HCT116 (cell line): ENCODE measurements at regions not wholly inside any gene's neighbourhood (a gene's known extent, or its start where the extent isn't known, plus 50 kb on each side); places are given as distances from the start of the nearest gene placed in this dataset.

Source experiments
- ATAC-seq: fragments of 200-7000 bp; cut with Tn5 transposase; 2 replicates; pipeline ENCODE4 v1.9.1; 2020; ENCODE audit warnings: mild to moderate bottlenecking, moderate library complexity
- BruUV-seq: library from RNA; stranded (reverse); fragments of 400-500 nt; replicated peaks from 2 replicates; lab custom pipeline; 2021; lab: Mats Ljungman, UMichigan
- CTCF ChIA-PET: fragments of 300-600 bp; sonication (Branson Sonifier 250); formaldehyde crosslinking; loops from one replicate; lab custom pipeline; 2021; ENCODE audit warnings: antibody characterized with exemption; lab: Charles Lee
- POLR2A ChIA-PET: fragments of 300-600, 350-600 bp; sonication (Branson Sonifier 250); formaldehyde crosslinking; loops from one replicate; lab custom pipeline; 2021; ENCODE audit warnings: antibody characterized with exemption; lab: Charles Lee
- RAD21 ChIA-PET, 2 experiments: fragments of 300-600 bp; sonication (Branson Sonifier 250); formaldehyde crosslinking; loops; one replicate each; lab custom pipeline; 2023; ENCODE audit warnings: low total read pairs in 2 of 2; ENCODE audit not compliant: uncharacterized antibody in 2 of 2, unreplicated experiment in 2 of 2, low non-redundant PET in 1 of 2; lab: Charles Lee
- DNase-seq: peaks from one replicate; pipeline ENCODE4 v3.0.0-alpha.2; 2010; ENCODE audit warnings: low read depth, low spot score
- H2AFZ ChIP-seq: fragments of 200-600 bp; shearing (Covaris generic), sonication (generic); 2 replicates; pipeline ENCODE4 v1.6.1; 2017; ENCODE audit warnings: low read depth, mixed run types, mixed read lengths, antibody characterized with exemption, low read length; ENCODE audit not compliant: poor library complexity, severe bottlenecking
- H3K27ac ChIP-seq: 2 replicates; pipeline ENCODE4 v1.5.1; 2012; ENCODE audit warnings: low read depth, low read length
- H3K27me3 ChIP-seq: fragments of 200-600 bp; sonication (generic); 2 replicates; pipeline ENCODE4 v1.6.1; 2016; ENCODE audit warnings: mixed run types, low read length, mixed read lengths; ENCODE audit not compliant: insufficient read depth
- H3K36me3 ChIP-seq, 2 experiments: fragments of 200-500 bp in 1 of 2; fragments of 200-600 bp in 1 of 2; sonication (Bioruptor generic) in 1 of 2; sonication (generic) in 1 of 2; 2 replicates each; pipeline versions ENCODE4 v1.5.1 to v1.6.1; 2014 to 2016; ENCODE audit warnings: low read length in 2 of 2, inconsistent platforms in 1 of 2, mixed read lengths in 1 of 2, mixed run types in 1 of 2; ENCODE audit not compliant: insufficient read depth in 2 of 2, control insufficient read depth in 1 of 2
- H3K4me1 ChIP-seq, 2 experiments: fragments of 200-600 bp in 1 of 2; sonication (generic) in 1 of 2; 2 replicates each; pipeline versions ENCODE4 v1.5.1 to v1.6.1; 2012 to 2017; ENCODE audit warnings: low read length in 2 of 2, inconsistent platforms in 1 of 2, mild to moderate bottlenecking in 1 of 2, mixed read lengths in 1 of 2, mixed run types in 1 of 2, moderate library complexity in 1 of 2; ENCODE audit not compliant: insufficient read depth in 2 of 2, control insufficient read depth in 1 of 2
- H3K4me2 ChIP-seq: fragments of 200-600 bp; sonication (generic); 2 replicates; pipeline ENCODE4 v1.6.1; 2017; ENCODE audit warnings: mixed run types, low read length, mixed read lengths
- H3K4me3 ChIP-seq, 2 experiments: fragments of 200-600 bp in 1 of 2; sonication (generic) in 1 of 2; replicated peaks in 1 of 2; 2 replicates each; pipeline ENCODE4 v1.5.1; 2011 to 2016; ENCODE audit warnings: low read length in 2 of 2, control low read depth in 1 of 2, low read depth in 1 of 2, mild to moderate bottlenecking in 1 of 2, mixed read lengths in 1 of 2, mixed run types in 1 of 2
- H3K79me2 ChIP-seq: fragments of 200-600 bp; sonication (generic); 2 replicates; pipeline ENCODE4 v1.6.1; 2017; ENCODE audit warnings: mild to moderate bottlenecking, mixed run types, low read length, moderate library complexity, mixed read lengths; ENCODE audit not compliant: insufficient read depth
- H3K9ac ChIP-seq: fragments of 200-600 bp; sonication (generic); 2 replicates; pipeline ENCODE4 v1.6.1; 2016; ENCODE audit warnings: low read length, mixed read lengths
- H3K9me2 ChIP-seq: fragments of 200-600 bp; sonication (generic), shearing (Covaris generic); 2 replicates; pipeline ENCODE4 v1.6.1; 2017; ENCODE audit warnings: mixed run types, mild to moderate bottlenecking, moderate library complexity; ENCODE audit not compliant: insufficient read depth
- H3K9me3 ChIP-seq, 2 experiments: fragments of 200-500 bp in 1 of 2; fragments of 200-600 bp in 1 of 2; sonication (Bioruptor generic) in 1 of 2; sonication (generic) in 1 of 2; 2 replicates each; pipeline ENCODE4 v1.6.1; 2014 to 2017; ENCODE audit warnings: low read length in 2 of 2, mixed read lengths in 2 of 2, inconsistent platforms in 1 of 2, low read depth in 1 of 2, mild to moderate bottlenecking in 1 of 2, mixed run types in 1 of 2, moderate library complexity in 1 of 2; ENCODE audit not compliant: control insufficient read depth in 1 of 2, insufficient read depth in 1 of 2
- H4K20me1 ChIP-seq: fragments of 200-600 bp; sonication (generic), shearing (Covaris generic); 2 replicates; pipeline ENCODE4 v1.6.1; 2017; ENCODE audit warnings: mixed run types, mild to moderate bottlenecking, moderate library complexity; ENCODE audit not compliant: insufficient read depth
- ATF3 ChIP-seq: IDR thresholded peaks from 2 replicates; pipeline ENCODE4 v1.6.1; 2012
- CTCF ChIP-seq, 3 experiments: fragments of 200-600 bp in 1 of 3; sonication (generic) in 1 of 3; IDR thresholded peaks in 2 of 3; conservative IDR thresholded peaks in 1 of 3; 2 replicates each; pipeline ENCODE4 v1.5.1; 2012 to 2017; ENCODE audit warnings: low read depth in 2 of 3, low read length in 2 of 3, antibody characterized with exemption in 1 of 3, borderline replicate concordance in 1 of 3, control low read depth in 1 of 3, mild to moderate bottlenecking in 1 of 3, mixed read lengths in 1 of 3, mixed run types in 1 of 3, moderate library complexity in 1 of 3; ENCODE audit not compliant: insufficient read depth in 1 of 3
- ELF1 ChIP-seq: IDR thresholded peaks from 2 replicates; pipeline ENCODE4 v1.6.1; 2012; ENCODE audit warnings: low read depth, borderline replicate concordance
- MAX ChIP-seq: IDR thresholded peaks from 2 replicates; pipeline ENCODE4 v1.6.1; 2012
- POLR2A ChIP-seq: IDR thresholded peaks from 2 replicates; pipeline ENCODE4 v1.7.0; 2011; ENCODE audit warnings: borderline replicate concordance; ENCODE audit not compliant: insufficient read depth, insufficient read length; ENCODE audit errors: extremely low read depth
- POLR2AphosphoS5 ChIP-seq: IDR thresholded peaks from 2 replicates; pipeline ENCODE4 v1.6.1; 2011; ENCODE audit warnings: mild to moderate bottlenecking, low read depth, low read length, moderate library complexity
- RAD21 ChIP-seq: IDR thresholded peaks from 2 replicates; pipeline ENCODE4 v1.6.1; 2012; ENCODE audit warnings: low read depth, mild to moderate bottlenecking
- SIN3A ChIP-seq: IDR thresholded peaks from 2 replicates; pipeline ENCODE4 v1.6.1; 2012; ENCODE audit warnings: low read depth
- ZBTB33 ChIP-seq: IDR thresholded peaks from 2 replicates; pipeline ENCODE4 v1.6.1; 2011; ENCODE audit warnings: mild to moderate bottlenecking, low read length, moderate library complexity; ENCODE audit not compliant: insufficient replicate concordance; ENCODE audit errors: extremely low read depth
- ZFX ChIP-seq: fragments of 450-650 bp; IDR thresholded peaks from 2 replicates; pipeline ENCODE4 v1.6.1; 2017
- ZNF274 ChIP-seq: fragments of 200-500 bp; sonication (Bioruptor generic); IDR thresholded peaks from 2 replicates; pipeline ENCODE4 v1.6.1; 2014; ENCODE audit warnings: mild to moderate bottlenecking, low read depth, low read length, inconsistent platforms
- intact Hi-C: fragments of 100-400 bp; cut with micrococcal nuclease; formaldehyde crosslinking; loops from 2 replicates; pipeline ENCODE4 v1.10.0; 2022
- TF ChIP-seq, protein P1 (sequence below): IDR thresholded peaks from 2 replicates; pipeline ENCODE4 v1.6.1; 2012; ENCODE audit warnings: low read depth

DNA sequence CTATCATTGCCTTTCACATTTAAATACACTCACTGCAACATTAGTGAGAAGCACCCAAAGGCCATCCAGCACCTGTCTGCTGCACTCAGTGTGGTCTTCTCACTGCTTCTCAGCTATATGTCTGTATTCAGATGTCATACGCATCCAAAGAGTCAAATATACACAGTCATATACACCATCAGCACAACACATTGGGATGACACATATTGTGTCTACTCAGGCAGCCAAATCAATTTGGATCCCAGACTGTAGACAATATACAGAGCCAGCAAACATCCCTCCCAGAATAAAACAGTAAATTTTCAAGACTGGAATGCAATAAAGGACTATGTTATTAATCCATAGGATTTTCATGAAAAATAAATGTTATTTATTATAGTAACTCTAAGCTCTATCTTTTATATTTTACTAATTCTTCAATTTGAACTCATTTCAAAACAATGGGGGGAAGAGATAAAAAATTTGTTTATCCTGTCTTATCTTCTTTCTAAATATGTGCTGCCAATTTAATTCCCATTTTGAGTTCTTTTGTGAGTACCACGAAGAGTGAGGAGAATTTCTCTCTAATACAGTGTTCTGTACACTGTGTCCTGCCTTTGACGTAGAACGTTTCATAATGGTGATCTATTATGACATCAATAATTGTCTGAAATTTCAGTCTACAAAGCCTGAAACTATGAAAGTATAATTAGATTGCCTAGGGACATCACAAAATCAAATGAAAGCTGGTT lies 602.2 kb upstream of the CXADR start (continued):
- TF ChIP-seq ZFX (no peak), ZNF274 (no peak), CTCF (IDR thresholded peaks at IDR 0.05 in 2 of 3, conservative IDR thresholded peaks at IDR 0.05 in 1 of 3; ENCODE audit: borderline replicate concordance in 1 of 3, insufficient read depth in 1 of 3, low read depth in 2 of 3, low read length in 2 of 3) (no peak)

GRCh38 chr21:16911166-16911607 lies 601.7 kb upstream of the CXADR start:
- H3K9me3 ChIP-seq, result peaks cover 5 to 12% of the 10 kb centered on the region in 2 experiments; a peak in 3 of 4 replicates
- H2AFZ ChIP-seq, result no peak overlapping the region
- H3K9me2 ChIP-seq, result no peaks in the 10 kb centered on the region
- H4K20me1 ChIP-seq, result no peaks in the 10 kb centered on the region
- H3K9ac ChIP-seq, result no peak overlapping the region
- no peaks in the 10 kb centered on the region for H3K79me2 ChIP-seq
- H3K27ac ChIP-seq, result no peak overlapping the region
- no peaks in the 10 kb centered on the region for H3K4me1 ChIP-seq
- DNase-seq, result no peak
- CTCF ChIA-PET, result no interaction called here
- no peaks in the 10 kb centered on the region for H3K36me3 ChIP-seq
- H3K4me2 ChIP-seq, result no peak overlapping the region
- no peak for ATAC-seq
- intact Hi-C loops, result no loop called here
- BruUV-seq, result no TSS peak
- POLR2A ChIA-PET, result no interaction called here
- H3K27me3 ChIP-seq, result no peaks in the 10 kb centered on the region
- no peak overlapping the region for H3K4me3 ChIP-seq
- RAD21 ChIA-PET, result no interaction called here
- no peak for TF ChIP-seq CTCF (IDR thresholded peaks at IDR 0.05 in 2 of 3, conservative IDR thresholded peaks at IDR 0.05 in 1 of 3; ENCODE audit: borderline replicate concordance in 1 of 3, insufficient read depth in 1 of 3, low read depth in 2 of 3, low read length in 2 of 3)
- TF ChIP-seq RAD21, result no peak
- TF ChIP-seq POLR2A, result no peak
- no peak for TF ChIP-seq SIN3A
- TF ChIP-seq ELF1, result no peak
- no peak for TF ChIP-seq POLR2AphosphoS5
- TF ChIP-seq ZBTB33, result no peak
- TF ChIP-seq, protein P1, sequence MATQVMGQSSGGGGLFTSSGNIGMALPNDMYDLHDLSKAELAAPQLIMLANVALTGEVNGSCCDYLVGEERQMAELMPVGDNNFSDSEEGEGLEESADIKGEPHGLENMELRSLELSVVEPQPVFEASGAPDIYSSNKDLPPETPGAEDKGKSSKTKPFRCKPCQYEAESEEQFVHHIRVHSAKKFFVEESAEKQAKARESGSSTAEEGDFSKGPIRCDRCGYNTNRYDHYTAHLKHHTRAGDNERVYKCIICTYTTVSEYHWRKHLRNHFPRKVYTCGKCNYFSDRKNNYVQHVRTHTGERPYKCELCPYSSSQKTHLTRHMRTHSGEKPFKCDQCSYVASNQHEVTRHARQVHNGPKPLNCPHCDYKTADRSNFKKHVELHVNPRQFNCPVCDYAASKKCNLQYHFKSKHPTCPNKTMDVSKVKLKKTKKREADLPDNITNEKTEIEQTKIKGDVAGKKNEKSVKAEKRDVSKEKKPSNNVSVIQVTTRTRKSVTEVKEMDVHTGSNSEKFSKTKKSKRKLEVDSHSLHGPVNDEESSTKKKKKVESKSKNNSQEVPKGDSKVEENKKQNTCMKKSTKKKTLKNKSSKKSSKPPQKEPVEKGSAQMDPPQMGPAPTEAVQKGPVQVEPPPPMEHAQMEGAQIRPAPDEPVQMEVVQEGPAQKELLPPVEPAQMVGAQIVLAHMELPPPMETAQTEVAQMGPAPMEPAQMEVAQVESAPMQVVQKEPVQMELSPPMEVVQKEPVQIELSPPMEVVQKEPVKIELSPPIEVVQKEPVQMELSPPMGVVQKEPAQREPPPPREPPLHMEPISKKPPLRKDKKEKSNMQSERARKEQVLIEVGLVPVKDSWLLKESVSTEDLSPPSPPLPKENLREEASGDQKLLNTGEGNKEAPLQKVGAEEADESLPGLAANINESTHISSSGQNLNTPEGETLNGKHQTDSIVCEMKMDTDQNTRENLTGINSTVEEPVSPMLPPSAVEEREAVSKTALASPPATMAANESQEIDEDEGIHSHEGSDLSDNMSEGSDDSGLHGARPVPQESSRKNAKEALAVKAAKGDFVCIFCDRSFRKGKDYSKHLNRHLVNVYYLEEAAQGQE, result no peak
- TF ChIP-seq MAX, result no peak
- no peak for TF ChIP-seq ZNF274
- TF ChIP-seq ATF3, result no peak
